Hindlimb muscle (tissue), 1 donor: ENCODE measurements at regions not wholly inside any gene's neighbourhood (a gene's known extent, or its start where the extent isn't known, plus 50 kb on each side); places are given as distances from the start of the nearest gene placed in this dataset.
"Not testable (repeated sequence)": the region's sequence is repeated elsewhere in the genome, so short reads cannot be mapped to it uniquely, and the experiment has no call there.

Experiments used
- DNase-seq: peaks from one replicate; pipeline ENCODE4 v3.0.0-alpha.2; 2013

- not testable (repeated sequence) for DNase-seq
Measured at GRCh38 chr5:11392-11791, 80.6 kb upstream of the PLEKHG4B start.

GRCh38 chr5:11898-12297, 80.1 kb upstream of the PLEKHG4B start:
- DNase-seq, result peak; percentile 24

- no peak for DNase-seq
Measured at GRCh38 chr5:13234-13633, 78.7 kb upstream of the PLEKHG4B start.

- DNase-seq, result not testable (repeated sequence)
Measured at GRCh38 chr5:14676-15075, 77.3 kb upstream of the PLEKHG4B start.

GRCh38 chr5:20276-20675, 71.7 kb upstream of the PLEKHG4B start:
- not testable (repeated sequence) for DNase-seq

- no peak for DNase-seq
Measured at GRCh38 chr5:21654-22233, 70.2 kb upstream of the PLEKHG4B start.

- not testable (repeated sequence) for DNase-seq
Measured at GRCh38 chr5:23907-24306, 68.1 kb upstream of the PLEKHG4B start.

- not testable (repeated sequence) for DNase-seq
Measured at GRCh38 chr5:25067-25466, 66.9 kb upstream of the PLEKHG4B start.

GRCh38 chr5:30131-30530, 61.8 kb upstream of the PLEKHG4B start:
- DNase-seq, result no peak

- not testable (repeated sequence) for DNase-seq
Measured at GRCh38 chr5:30556-30955, 61.4 kb upstream of the PLEKHG4B start.

- DNase-seq, result no peak
Measured at GRCh38 chr5:32165-32564, 59.8 kb upstream of the PLEKHG4B start.

- DNase-seq, result not testable (repeated sequence)
Measured at GRCh38 chr5:35521-35920, 56.4 kb upstream of the PLEKHG4B start.

GRCh38 chr5:37207-37606, 54.8 kb upstream of the PLEKHG4B start:
- not testable (repeated sequence) for DNase-seq

- no peak for DNase-seq
Measured at GRCh38 chr5:39979-40583, 51.9 kb upstream of the PLEKHG4B start.
